ENCODE measurements at regions not wholly inside any gene's neighbourhood (a gene's known extent, or its start where the extent isn't known, plus 50 kb on each side); places are given as distances from the start of the nearest gene placed in this dataset.

DNA sequence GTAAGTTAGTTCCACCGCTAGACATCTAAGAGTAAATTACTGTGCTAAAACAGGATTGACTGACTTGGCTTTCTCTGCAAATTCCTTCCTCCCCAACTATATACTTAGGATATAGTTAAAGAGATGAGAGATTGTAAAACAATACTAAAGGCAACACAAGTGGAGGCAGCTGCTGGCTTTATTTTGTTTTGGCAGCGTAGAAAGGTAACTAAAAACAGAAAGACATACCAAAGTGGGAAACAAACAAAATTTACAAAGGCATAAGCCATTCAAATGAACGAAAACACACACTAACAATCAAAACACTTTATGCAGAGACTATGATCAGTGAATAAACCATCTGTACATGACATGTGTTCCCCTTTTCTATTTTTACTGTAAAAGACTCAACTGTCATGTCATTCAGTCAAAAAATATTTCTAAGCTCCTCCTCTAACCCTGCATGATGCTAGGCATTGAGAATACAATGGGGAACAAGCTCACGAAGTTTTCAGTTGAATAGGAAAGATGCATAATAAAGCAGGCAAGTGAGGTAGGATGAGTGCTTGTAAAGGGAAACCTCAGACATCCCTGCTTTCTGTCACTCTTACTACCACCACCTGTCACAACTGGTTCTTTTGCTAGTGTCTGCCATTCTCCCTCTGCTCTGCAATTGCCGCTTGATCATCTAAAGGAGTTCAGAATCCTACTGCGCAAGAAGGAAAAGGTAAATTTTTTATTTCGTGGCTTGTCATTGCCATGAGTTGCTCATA lies 64.2 kb upstream of the COL1A2 start (continued):
- TF ChIP-seq ASH2L (IDR thresholded peaks at IDR 0.05; ENCODE audit: low read length), result no peak
- no peak for TF ChIP-seq EZH2 (IDR thresholded peaks at IDR 0.05; ENCODE audit: low read depth, low read length, severe bottlenecking)
- no peak for TF ChIP-seq CREB1 (IDR thresholded peaks at IDR 0.05)
- TF ChIP-seq, protein P1, sequence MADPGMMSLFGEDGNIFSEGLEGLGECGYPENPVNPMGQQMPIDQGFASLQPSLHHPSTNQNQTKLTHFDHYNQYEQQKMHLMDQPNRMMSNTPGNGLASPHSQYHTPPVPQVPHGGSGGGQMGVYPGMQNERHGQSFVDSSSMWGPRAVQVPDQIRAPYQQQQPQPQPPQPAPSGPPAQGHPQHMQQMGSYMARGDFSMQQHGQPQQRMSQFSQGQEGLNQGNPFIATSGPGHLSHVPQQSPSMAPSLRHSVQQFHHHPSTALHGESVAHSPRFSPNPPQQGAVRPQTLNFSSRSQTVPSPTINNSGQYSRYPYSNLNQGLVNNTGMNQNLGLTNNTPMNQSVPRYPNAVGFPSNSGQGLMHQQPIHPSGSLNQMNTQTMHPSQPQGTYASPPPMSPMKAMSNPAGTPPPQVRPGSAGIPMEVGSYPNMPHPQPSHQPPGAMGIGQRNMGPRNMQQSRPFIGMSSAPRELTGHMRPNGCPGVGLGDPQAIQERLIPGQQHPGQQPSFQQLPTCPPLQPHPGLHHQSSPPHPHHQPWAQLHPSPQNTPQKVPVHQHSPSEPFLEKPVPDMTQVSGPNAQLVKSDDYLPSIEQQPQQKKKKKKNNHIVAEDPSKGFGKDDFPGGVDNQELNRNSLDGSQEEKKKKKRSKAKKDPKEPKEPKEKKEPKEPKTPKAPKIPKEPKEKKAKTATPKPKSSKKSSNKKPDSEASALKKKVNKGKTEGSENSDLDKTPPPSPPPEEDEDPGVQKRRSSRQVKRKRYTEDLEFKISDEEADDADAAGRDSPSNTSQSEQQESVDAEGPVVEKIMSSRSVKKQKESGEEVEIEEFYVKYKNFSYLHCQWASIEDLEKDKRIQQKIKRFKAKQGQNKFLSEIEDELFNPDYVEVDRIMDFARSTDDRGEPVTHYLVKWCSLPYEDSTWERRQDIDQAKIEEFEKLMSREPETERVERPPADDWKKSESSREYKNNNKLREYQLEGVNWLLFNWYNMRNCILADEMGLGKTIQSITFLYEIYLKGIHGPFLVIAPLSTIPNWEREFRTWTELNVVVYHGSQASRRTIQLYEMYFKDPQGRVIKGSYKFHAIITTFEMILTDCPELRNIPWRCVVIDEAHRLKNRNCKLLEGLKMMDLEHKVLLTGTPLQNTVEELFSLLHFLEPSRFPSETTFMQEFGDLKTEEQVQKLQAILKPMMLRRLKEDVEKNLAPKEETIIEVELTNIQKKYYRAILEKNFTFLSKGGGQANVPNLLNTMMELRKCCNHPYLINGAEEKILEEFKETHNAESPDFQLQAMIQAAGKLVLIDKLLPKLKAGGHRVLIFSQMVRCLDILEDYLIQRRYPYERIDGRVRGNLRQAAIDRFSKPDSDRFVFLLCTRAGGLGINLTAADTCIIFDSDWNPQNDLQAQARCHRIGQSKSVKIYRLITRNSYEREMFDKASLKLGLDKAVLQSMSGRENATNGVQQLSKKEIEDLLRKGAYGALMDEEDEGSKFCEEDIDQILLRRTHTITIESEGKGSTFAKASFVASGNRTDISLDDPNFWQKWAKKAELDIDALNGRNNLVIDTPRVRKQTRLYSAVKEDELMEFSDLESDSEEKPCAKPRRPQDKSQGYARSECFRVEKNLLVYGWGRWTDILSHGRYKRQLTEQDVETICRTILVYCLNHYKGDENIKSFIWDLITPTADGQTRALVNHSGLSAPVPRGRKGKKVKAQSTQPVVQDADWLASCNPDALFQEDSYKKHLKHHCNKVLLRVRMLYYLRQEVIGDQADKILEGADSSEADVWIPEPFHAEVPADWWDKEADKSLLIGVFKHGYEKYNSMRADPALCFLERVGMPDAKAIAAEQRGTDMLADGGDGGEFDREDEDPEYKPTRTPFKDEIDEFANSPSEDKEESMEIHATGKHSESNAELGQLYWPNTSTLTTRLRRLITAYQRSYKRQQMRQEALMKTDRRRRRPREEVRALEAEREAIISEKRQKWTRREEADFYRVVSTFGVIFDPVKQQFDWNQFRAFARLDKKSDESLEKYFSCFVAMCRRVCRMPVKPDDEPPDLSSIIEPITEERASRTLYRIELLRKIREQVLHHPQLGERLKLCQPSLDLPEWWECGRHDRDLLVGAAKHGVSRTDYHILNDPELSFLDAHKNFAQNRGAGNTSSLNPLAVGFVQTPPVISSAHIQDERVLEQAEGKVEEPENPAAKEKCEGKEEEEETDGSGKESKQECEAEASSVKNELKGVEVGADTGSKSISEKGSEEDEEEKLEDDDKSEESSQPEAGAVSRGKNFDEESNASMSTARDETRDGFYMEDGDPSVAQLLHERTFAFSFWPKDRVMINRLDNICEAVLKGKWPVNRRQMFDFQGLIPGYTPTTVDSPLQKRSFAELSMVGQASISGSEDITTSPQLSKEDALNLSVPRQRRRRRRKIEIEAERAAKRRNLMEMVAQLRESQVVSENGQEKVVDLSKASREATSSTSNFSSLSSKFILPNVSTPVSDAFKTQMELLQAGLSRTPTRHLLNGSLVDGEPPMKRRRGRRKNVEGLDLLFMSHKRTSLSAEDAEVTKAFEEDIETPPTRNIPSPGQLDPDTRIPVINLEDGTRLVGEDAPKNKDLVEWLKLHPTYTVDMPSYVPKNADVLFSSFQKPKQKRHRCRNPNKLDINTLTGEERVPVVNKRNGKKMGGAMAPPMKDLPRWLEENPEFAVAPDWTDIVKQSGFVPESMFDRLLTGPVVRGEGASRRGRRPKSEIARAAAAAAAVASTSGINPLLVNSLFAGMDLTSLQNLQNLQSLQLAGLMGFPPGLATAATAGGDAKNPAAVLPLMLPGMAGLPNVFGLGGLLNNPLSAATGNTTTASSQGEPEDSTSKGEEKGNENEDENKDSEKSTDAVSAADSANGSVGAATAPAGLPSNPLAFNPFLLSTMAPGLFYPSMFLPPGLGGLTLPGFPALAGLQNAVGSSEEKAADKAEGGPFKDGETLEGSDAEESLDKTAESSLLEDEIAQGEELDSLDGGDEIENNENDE (IDR thresholded peaks at IDR 0.05; ENCODE audit: insufficient replicate concordance, low read length), result no peak
- no peak for TF ChIP-seq EGR1 (IDR thresholded peaks at IDR 0.05; ENCODE audit: borderline replicate concordance, low read depth, low read length)
- TF ChIP-seq BACH1 (IDR thresholded peaks at IDR 0.05; ENCODE audit: low read length), result no peak
- no peak for TF ChIP-seq CBX8 (IDR thresholded peaks at IDR 0.05; ENCODE audit: borderline replicate concordance, low read depth, low read length)

Data from H1 (cell line).